Activated T-helper 2 cell treated with anti-CD3 and anti-CD28 coated beads, Interferon-gamma antibody, Interleukin-2, Interleukin-4, amounts not matched to agents 10 μg/mL and 5 μg/mL and 100 μg/mL, durations not matched to agents 14 hours and 24 hours and 36 hours (primary cell): ENCODE measurements at regions not wholly inside any gene's neighbourhood (a gene's known extent, or its start where the extent isn't known, plus 50 kb on each side); places are given as distances from the start of the nearest gene placed in this dataset.

Experiments used
- DNase-seq: peaks from one replicate; pipeline ENCODE4 v3.0.0; 2021; ENCODE audit warnings: low spot score
- H3K27ac Mint-ChIP-seq: one replicate; pipeline ENCODE4 v1.8.0; 2021; ENCODE audit warnings: mixed read lengths
- H3K27me3 Mint-ChIP-seq: one replicate; pipeline ENCODE4 v1.8.0; 2021; ENCODE audit warnings: low read depth, mixed read lengths
- H3K36me3 Mint-ChIP-seq: one replicate; pipeline ENCODE4 v1.8.0; 2021; ENCODE audit warnings: low read depth, mixed read lengths
- H3K4me1 Mint-ChIP-seq: one replicate; pipeline ENCODE4 v1.8.0; 2021; ENCODE audit warnings: low read depth, mixed read lengths
- H3K4me3 Mint-ChIP-seq: one replicate; pipeline ENCODE4 v1.8.0; 2021; ENCODE audit warnings: low read depth, mild to moderate bottlenecking, moderate library complexity, mixed read lengths
- H3K9me3 Mint-ChIP-seq: one replicate; pipeline ENCODE4 v1.8.0; 2021; ENCODE audit warnings: mixed read lengths
- intact Hi-C: fragments of 100-400 bp; cut with micrococcal nuclease; formaldehyde crosslinking; loops from one replicate; pipeline ENCODE4 v1.15.1; 2023

DNA sequence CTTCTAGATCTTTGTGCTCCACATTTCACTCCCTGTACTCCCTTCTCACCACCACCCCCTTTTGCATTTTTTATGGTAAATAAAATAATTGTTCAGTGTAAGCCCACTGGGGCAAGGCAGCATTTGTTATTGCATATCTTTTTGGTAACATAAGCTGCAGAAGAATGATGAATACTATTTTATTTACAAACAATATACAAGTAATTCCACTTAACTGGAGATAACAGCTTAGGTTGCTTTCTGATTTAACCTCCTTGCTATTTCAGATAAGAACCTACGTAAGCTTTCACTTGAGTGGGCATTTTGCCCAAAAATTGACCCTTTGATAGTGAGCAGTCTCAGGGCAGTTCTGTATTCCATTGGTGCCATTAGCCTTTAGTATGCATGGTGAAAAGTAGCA, 417.9 kb downstream of the SH3GL2 start:
- Mint-ChIP-seq H3K4me3 (no peak overlapping the region), H3K27me3 (no peaks in the 10 kb centered on the region), H3K27ac (no peak overlapping the region), H3K4me1 (no peaks in the 10 kb centered on the region), H3K36me3 (no peaks in the 10 kb centered on the region), H3K9me3 (no peaks in the 10 kb centered on the region)
- no peak for DNase-seq
- intact Hi-C loops, result no loop called here

DNA sequence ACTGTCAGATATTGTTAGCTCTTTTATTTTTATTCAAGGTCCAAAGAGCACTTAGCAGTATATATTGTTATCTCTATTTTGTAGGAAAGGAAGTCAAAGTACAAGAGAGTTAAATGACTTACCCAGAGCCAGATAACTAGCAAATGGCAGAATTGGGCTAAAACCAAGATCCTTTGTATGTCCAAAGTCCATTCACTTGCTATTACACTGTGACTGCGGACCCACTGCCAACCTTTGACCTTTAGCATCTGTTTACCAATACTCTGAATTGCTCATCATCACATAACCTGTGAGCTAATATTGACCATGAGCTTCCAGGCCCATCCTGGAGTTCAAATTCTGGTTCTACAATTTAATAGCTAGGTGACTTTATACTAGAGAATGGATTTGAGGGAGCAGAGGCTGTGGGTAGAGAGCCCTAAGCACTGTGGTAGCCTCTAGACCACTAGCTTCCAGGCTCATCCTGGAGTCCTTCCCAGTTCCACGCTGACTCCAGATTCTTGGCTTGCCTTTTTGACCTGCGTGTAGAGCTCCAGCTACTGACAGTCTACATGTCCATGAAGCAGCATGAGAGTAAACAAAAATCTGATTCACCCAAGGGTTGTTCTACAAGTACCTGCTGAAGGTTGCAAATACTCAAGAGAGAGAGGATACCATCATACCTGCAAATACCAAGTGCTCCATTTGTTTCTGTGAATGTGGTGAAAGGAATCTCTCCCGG, 424.0 kb downstream of the SH3GL2 start:
- Mint-ChIP-seq H3K27me3 (no peaks in the 10 kb centered on the region), H3K27ac (no peak overlapping the region), H3K9me3 (no peaks in the 10 kb centered on the region), H3K4me3 (no peak overlapping the region), H3K36me3 (no peaks in the 10 kb centered on the region), H3K4me1 (no peaks in the 10 kb centered on the region)
- intact Hi-C loops, result no loop called here
- no peak for DNase-seq

DNA sequence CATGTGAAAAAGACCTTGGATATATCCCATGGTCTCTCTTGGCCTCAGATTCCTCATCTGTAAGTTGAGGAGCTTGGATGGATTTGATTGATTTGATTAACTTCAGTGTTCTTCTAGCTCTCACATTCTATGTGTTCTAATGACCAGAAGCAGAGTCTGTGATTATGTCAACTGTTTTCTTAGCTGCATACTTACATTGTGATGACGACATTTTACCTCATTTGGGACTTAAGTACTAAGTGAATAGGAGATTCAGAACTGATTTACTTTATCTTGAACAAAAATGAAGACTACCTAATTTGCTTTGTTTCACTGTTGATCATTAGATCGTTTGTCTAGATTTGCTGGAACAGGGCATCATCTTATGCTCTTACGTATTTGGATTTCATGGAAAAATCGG, 427.7 kb downstream of the SH3GL2 start:
- DNase-seq, result no peak
- intact Hi-C loops, result no loop called here
- Mint-ChIP-seq H3K9me3 (no peaks in the 10 kb centered on the region), H3K27me3 (no peaks in the 10 kb centered on the region), H3K4me3 (no peak overlapping the region), H3K27ac (no peak overlapping the region), H3K36me3 (no peaks in the 10 kb centered on the region), H3K4me1 (no peaks in the 10 kb centered on the region)

DNA sequence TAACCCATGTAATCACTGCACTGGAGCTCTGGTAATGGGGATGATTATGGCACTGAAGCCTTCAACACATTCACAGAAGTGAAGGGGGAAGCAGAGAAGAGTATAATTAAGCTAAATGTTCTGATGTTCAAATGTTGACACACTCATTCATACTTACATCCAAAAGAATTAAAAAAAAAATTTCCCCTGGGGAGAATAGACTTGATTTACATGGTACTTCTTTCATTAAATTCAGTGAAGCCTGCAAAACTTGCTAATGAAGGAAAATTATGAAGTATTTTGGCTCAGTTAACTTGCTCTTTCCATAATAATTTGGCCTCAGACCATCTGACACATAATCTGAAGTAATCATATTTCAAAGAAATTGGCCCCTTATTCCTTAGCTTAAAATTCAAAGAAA, 428.8 kb downstream of the SH3GL2 start:
- intact Hi-C loops, result no loop called here
- no peaks in the 10 kb centered on the region for H3K4me1 Mint-ChIP-seq
- no peaks in the 10 kb centered on the region for H3K9me3 Mint-ChIP-seq
- DNase-seq, result no peak
- H3K36me3 Mint-ChIP-seq, result no peaks in the 10 kb centered on the region
- H3K27me3 Mint-ChIP-seq, result no peaks in the 10 kb centered on the region
- no peak overlapping the region for H3K4me3 Mint-ChIP-seq
- H3K27ac Mint-ChIP-seq, result no peak overlapping the region

DNA sequence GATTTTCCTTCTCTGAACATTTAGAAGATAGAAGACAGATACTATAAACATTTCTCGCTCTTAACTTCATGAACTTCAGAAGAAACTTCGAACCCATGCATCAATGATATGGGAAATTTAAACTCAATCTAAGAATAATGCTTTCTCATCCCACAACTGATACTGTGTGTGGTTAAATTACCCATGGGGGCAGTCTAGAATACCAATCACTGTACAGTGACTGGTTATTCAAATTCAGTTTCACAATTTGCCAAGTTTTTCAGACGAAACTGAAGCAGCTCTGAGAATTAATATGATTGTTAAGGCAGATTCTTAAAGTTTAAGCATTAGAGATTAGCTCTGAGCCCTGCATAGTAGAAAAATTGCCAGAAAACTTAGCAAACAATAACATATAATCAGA, 431.0 kb downstream of the SH3GL2 start:
- Mint-ChIP-seq H3K36me3 (no peaks in the 10 kb centered on the region), H3K4me3 (no peak overlapping the region), H3K27me3 (no peaks in the 10 kb centered on the region), H3K9me3 (no peaks in the 10 kb centered on the region), H3K4me1 (no peaks in the 10 kb centered on the region), H3K27ac (no peak overlapping the region)
- intact Hi-C loops, result no loop called here
- no peak for DNase-seq

DNA sequence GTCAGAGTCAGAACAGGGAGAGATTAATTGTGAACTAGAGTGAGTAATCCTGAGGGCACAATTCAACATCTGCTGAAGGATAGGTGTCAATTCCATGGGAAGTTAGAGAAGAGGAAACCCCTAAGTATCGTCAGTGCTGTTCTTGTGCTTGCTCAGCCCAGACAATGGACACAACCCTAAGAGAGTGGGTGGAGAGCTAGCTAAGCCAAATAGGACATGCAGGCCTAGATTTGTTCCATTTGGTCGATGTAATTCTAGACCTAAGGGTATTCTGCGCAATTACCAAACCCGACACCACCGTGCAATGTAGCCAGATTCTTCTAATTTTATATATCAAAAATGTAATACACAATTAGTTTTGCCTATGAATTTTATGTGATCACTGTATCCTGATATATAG, 431.6 kb downstream of the SH3GL2 start:
- Mint-ChIP-seq H3K4me1 (no peaks in the 10 kb centered on the region), H3K27ac (no peak overlapping the region), H3K27me3 (no peaks in the 10 kb centered on the region), H3K9me3 (no peaks in the 10 kb centered on the region), H3K4me3 (no peak overlapping the region), H3K36me3 (no peaks in the 10 kb centered on the region)
- intact Hi-C loops, result no loop called here
- no peak for DNase-seq

- Mint-ChIP-seq H3K9me3 (peaks cover 3% of the 10 kb centered on the region), H3K4me3 (no peak overlapping the region), H3K4me1 (no peaks in the 10 kb centered on the region), H3K27ac (no peak overlapping the region), H3K36me3 (no peaks in the 10 kb centered on the region), H3K27me3 (no peaks in the 10 kb centered on the region)
- intact Hi-C loops, result no loop called here
- DNase-seq, result no peak
Measured at GRCh38 chr9:18012170-18012569, 433.3 kb downstream of the SH3GL2 start.

GRCh38 chr9:18014556-18014955, 435.7 kb downstream of the SH3GL2 start:
- intact Hi-C loops, result no loop called here
- Mint-ChIP-seq H3K27me3 (no peaks in the 10 kb centered on the region), H3K36me3 (no peaks in the 10 kb centered on the region), H3K4me1 (no peaks in the 10 kb centered on the region), H3K27ac (no peak overlapping the region), H3K9me3 (peaks cover 11% of the 10 kb centered on the region), H3K4me3 (no peak overlapping the region)
- no peak for DNase-seq

- Mint-ChIP-seq H3K27me3 (no peaks in the 10 kb centered on the region), H3K36me3 (no peaks in the 10 kb centered on the region), H3K4me3 (no peak overlapping the region), H3K27ac (no peak overlapping the region), H3K9me3 (peaks cover 11% of the 10 kb centered on the region), H3K4me1 (no peaks in the 10 kb centered on the region)
- intact Hi-C loops, result no loop called here
- DNase-seq, result no peak
Measured at GRCh38 chr9:18015116-18015515, 436.2 kb downstream of the SH3GL2 start.

DNA sequence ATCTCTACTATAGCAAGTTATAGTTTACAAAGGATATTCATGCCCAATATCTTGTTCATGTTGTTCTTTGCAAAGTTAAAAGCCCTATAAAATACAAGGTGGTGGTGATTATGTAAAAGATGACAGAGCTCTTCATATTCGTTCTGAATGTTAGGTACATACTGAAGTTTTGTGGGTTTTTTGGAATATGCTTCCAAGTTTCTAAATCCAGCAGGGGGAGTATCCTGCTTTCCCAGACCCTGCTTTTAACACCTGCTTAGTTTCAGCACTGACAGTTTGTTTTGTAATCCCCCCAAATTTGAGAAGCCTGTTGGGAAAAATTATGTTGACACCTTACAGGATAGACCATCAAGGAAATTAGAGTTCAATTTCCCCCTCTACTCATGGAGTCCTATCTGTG, 438.3 kb downstream of the SH3GL2 start:
- Mint-ChIP-seq H3K27me3 (no peaks in the 10 kb centered on the region), H3K36me3 (no peaks in the 10 kb centered on the region), H3K4me1 (no peaks in the 10 kb centered on the region), H3K4me3 (no peak overlapping the region), H3K9me3 (peaks cover 11% of the 10 kb centered on the region), H3K27ac (no peak overlapping the region)
- intact Hi-C loops, result no loop called here
- no peak for DNase-seq

GRCh38 chr9:18018221-18018620, 439.4 kb downstream of the SH3GL2 start:
- no peak for DNase-seq
- no peak overlapping the region for H3K27ac Mint-ChIP-seq
- no peaks in the 10 kb centered on the region for H3K4me1 Mint-ChIP-seq
- intact Hi-C loops, result no loop called here
- no peaks in the 10 kb centered on the region for H3K27me3 Mint-ChIP-seq
- H3K4me3 Mint-ChIP-seq, result no peak overlapping the region
- no peaks in the 10 kb centered on the region for H3K36me3 Mint-ChIP-seq
- peaks cover 11% of the 10 kb centered on the region for H3K9me3 Mint-ChIP-seq

GRCh38 chr9:18018661-18019060, 439.8 kb downstream of the SH3GL2 start:
- no peaks in the 10 kb centered on the region for H3K4me1 Mint-ChIP-seq

DNA sequence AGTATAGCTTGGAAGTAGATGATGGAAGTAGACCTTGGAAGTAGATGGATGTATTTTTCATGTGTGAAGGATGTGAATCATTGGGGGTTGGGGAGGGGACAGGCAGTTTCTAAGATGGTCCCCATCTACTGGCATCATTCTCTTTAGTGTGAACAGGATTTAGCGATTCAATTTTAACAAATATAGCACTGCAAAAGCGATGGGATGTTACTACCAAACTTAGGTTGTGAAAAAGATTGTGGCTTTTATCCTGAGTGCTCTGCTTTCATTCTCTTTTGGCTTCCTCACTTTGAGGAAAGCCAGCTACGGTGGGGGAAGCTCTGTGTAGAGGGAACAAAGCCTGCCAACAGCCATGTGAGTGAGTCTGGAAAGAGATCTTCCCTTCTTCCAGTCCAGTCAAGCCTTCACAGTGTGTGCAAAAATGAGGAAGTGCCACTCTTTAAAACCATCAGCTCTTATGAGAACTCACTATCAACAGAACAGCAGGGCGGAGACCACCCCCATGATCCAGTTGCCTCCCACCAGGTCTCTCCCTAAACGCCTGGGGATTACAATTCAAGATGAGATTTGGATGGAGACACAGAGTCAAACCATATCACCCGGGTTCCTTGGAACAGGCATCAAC, 441.4 kb downstream of the SH3GL2 start:
- no peak for DNase-seq
- no peaks in the 10 kb centered on the region for H3K27me3 Mint-ChIP-seq
- H3K27ac Mint-ChIP-seq, result no peak overlapping the region
- no peak overlapping the region for H3K4me3 Mint-ChIP-seq
- no peaks in the 10 kb centered on the region for H3K36me3 Mint-ChIP-seq
- H3K9me3 Mint-ChIP-seq, result peaks cover 11% of the 10 kb centered on the region
- intact Hi-C loops, result no loop called here
- H3K4me1 Mint-ChIP-seq, result no peaks in the 10 kb centered on the region

More at GRCh38 chr9:18018661-18019060, 439.8 kb downstream of the SH3GL2 start:
- no peak overlapping the region for H3K4me3 Mint-ChIP-seq
- H3K36me3 Mint-ChIP-seq, result no peaks in the 10 kb centered on the region
- H3K9me3 Mint-ChIP-seq, result peaks cover 11% of the 10 kb centered on the region
- H3K27me3 Mint-ChIP-seq, result no peaks in the 10 kb centered on the region
- DNase-seq, result no peak
- H3K27ac Mint-ChIP-seq, result no peak overlapping the region
- intact Hi-C loops, result no loop called here
